HCT116 (cell line): ENCODE measurements at regions not wholly inside any gene's neighbourhood (a gene's known extent, or its start where the extent isn't known, plus 50 kb on each side); places are given as distances from the start of the nearest gene placed in this dataset.

Source experiments
- ATAC-seq: fragments of 200-7000 bp; cut with Tn5 transposase; 2 replicates; pipeline ENCODE4 v1.9.1; 2020; ENCODE audit warnings: mild to moderate bottlenecking, moderate library complexity
- BruUV-seq: library from RNA; stranded (reverse); fragments of 400-500 nt; replicated peaks from 2 replicates; lab custom pipeline; 2021; lab: Mats Ljungman, UMichigan
- CTCF ChIA-PET: fragments of 300-600 bp; sonication (Branson Sonifier 250); formaldehyde crosslinking; loops from one replicate; lab custom pipeline; 2021; ENCODE audit warnings: antibody characterized with exemption; lab: Charles Lee
- POLR2A ChIA-PET: fragments of 300-600, 350-600 bp; sonication (Branson Sonifier 250); formaldehyde crosslinking; loops from one replicate; lab custom pipeline; 2021; ENCODE audit warnings: antibody characterized with exemption; lab: Charles Lee
- RAD21 ChIA-PET, 2 experiments: fragments of 300-600 bp; sonication (Branson Sonifier 250); formaldehyde crosslinking; loops; one replicate each; lab custom pipeline; 2023; ENCODE audit warnings: low total read pairs in 2 of 2; ENCODE audit not compliant: uncharacterized antibody in 2 of 2, unreplicated experiment in 2 of 2, low non-redundant PET in 1 of 2; lab: Charles Lee
- DNase-seq: peaks from one replicate; pipeline ENCODE4 v3.0.0-alpha.2; 2010; ENCODE audit warnings: low read depth, low spot score
- H2AFZ ChIP-seq: fragments of 200-600 bp; shearing (Covaris generic), sonication (generic); 2 replicates; pipeline ENCODE4 v1.6.1; 2017; ENCODE audit warnings: low read depth, mixed run types, mixed read lengths, antibody characterized with exemption, low read length; ENCODE audit not compliant: poor library complexity, severe bottlenecking
- H3K27ac ChIP-seq: 2 replicates; pipeline ENCODE4 v1.5.1; 2012; ENCODE audit warnings: low read depth, low read length
- H3K27me3 ChIP-seq: fragments of 200-600 bp; sonication (generic); 2 replicates; pipeline ENCODE4 v1.6.1; 2016; ENCODE audit warnings: mixed run types, low read length, mixed read lengths; ENCODE audit not compliant: insufficient read depth
- H3K36me3 ChIP-seq, 2 experiments: fragments of 200-500 bp in 1 of 2; fragments of 200-600 bp in 1 of 2; sonication (Bioruptor generic) in 1 of 2; sonication (generic) in 1 of 2; 2 replicates each; pipeline versions ENCODE4 v1.5.1 to v1.6.1; 2014 to 2016; ENCODE audit warnings: low read length in 2 of 2, inconsistent platforms in 1 of 2, mixed read lengths in 1 of 2, mixed run types in 1 of 2; ENCODE audit not compliant: insufficient read depth in 2 of 2, control insufficient read depth in 1 of 2
- H3K4me1 ChIP-seq, 2 experiments: fragments of 200-600 bp in 1 of 2; sonication (generic) in 1 of 2; 2 replicates each; pipeline versions ENCODE4 v1.5.1 to v1.6.1; 2012 to 2017; ENCODE audit warnings: low read length in 2 of 2, inconsistent platforms in 1 of 2, mild to moderate bottlenecking in 1 of 2, mixed read lengths in 1 of 2, mixed run types in 1 of 2, moderate library complexity in 1 of 2; ENCODE audit not compliant: insufficient read depth in 2 of 2, control insufficient read depth in 1 of 2
- H3K4me2 ChIP-seq: fragments of 200-600 bp; sonication (generic); 2 replicates; pipeline ENCODE4 v1.6.1; 2017; ENCODE audit warnings: mixed run types, low read length, mixed read lengths
- H3K4me3 ChIP-seq, 2 experiments: fragments of 200-600 bp in 1 of 2; sonication (generic) in 1 of 2; replicated peaks in 1 of 2; 2 replicates each; pipeline ENCODE4 v1.5.1; 2011 to 2016; ENCODE audit warnings: low read length in 2 of 2, control low read depth in 1 of 2, low read depth in 1 of 2, mild to moderate bottlenecking in 1 of 2, mixed read lengths in 1 of 2, mixed run types in 1 of 2
- H3K79me2 ChIP-seq: fragments of 200-600 bp; sonication (generic); 2 replicates; pipeline ENCODE4 v1.6.1; 2017; ENCODE audit warnings: mild to moderate bottlenecking, mixed run types, low read length, moderate library complexity, mixed read lengths; ENCODE audit not compliant: insufficient read depth
- H3K9ac ChIP-seq: fragments of 200-600 bp; sonication (generic); 2 replicates; pipeline ENCODE4 v1.6.1; 2016; ENCODE audit warnings: low read length, mixed read lengths
- H3K9me2 ChIP-seq: fragments of 200-600 bp; sonication (generic), shearing (Covaris generic); 2 replicates; pipeline ENCODE4 v1.6.1; 2017; ENCODE audit warnings: mixed run types, mild to moderate bottlenecking, moderate library complexity; ENCODE audit not compliant: insufficient read depth
- H3K9me3 ChIP-seq, 2 experiments: fragments of 200-500 bp in 1 of 2; fragments of 200-600 bp in 1 of 2; sonication (Bioruptor generic) in 1 of 2; sonication (generic) in 1 of 2; 2 replicates each; pipeline ENCODE4 v1.6.1; 2014 to 2017; ENCODE audit warnings: low read length in 2 of 2, mixed read lengths in 2 of 2, inconsistent platforms in 1 of 2, low read depth in 1 of 2, mild to moderate bottlenecking in 1 of 2, mixed run types in 1 of 2, moderate library complexity in 1 of 2; ENCODE audit not compliant: control insufficient read depth in 1 of 2, insufficient read depth in 1 of 2
- H4K20me1 ChIP-seq: fragments of 200-600 bp; sonication (generic), shearing (Covaris generic); 2 replicates; pipeline ENCODE4 v1.6.1; 2017; ENCODE audit warnings: mixed run types, mild to moderate bottlenecking, moderate library complexity; ENCODE audit not compliant: insufficient read depth
- ATF3 ChIP-seq: IDR thresholded peaks from 2 replicates; pipeline ENCODE4 v1.6.1; 2012
- CEBPB ChIP-seq: IDR thresholded peaks from 2 replicates; pipeline ENCODE4 v1.6.1; 2012; ENCODE audit warnings: low read depth
- EZH2 ChIP-seq: fragments of 200-600 bp; sonication (generic); IDR thresholded peaks from 2 replicates; pipeline ENCODE4 v1.6.1; 2017; ENCODE audit warnings: antibody characterized with exemption, mixed run types
- EZH2phosphoT487 ChIP-seq: fragments of 200-600 bp; IDR thresholded peaks from 2 replicates; pipeline ENCODE4 v1.6.1; 2018; ENCODE audit warnings: antibody characterized with exemption, borderline replicate concordance
- FOSL1 ChIP-seq: IDR thresholded peaks from 2 replicates; pipeline ENCODE4 v1.6.1; 2012; ENCODE audit warnings: low read depth
- JUND ChIP-seq: IDR thresholded peaks from 2 replicates; pipeline ENCODE4 v1.6.1; 2012
- POLR2A ChIP-seq: IDR thresholded peaks from 2 replicates; pipeline ENCODE4 v1.7.0; 2011; ENCODE audit warnings: borderline replicate concordance; ENCODE audit not compliant: insufficient read depth, insufficient read length; ENCODE audit errors: extremely low read depth
- POLR2AphosphoS5 ChIP-seq: IDR thresholded peaks from 2 replicates; pipeline ENCODE4 v1.6.1; 2011; ENCODE audit warnings: mild to moderate bottlenecking, low read depth, low read length, moderate library complexity
- RAD21 ChIP-seq: IDR thresholded peaks from 2 replicates; pipeline ENCODE4 v1.6.1; 2012; ENCODE audit warnings: low read depth, mild to moderate bottlenecking
- SIN3A ChIP-seq: IDR thresholded peaks from 2 replicates; pipeline ENCODE4 v1.6.1; 2012; ENCODE audit warnings: low read depth
- SRF ChIP-seq: IDR thresholded peaks from 2 replicates; pipeline ENCODE4 v1.6.1; 2012; ENCODE audit warnings: low read depth
- TCF7L2 ChIP-seq: IDR thresholded peaks from 2 replicates; pipeline ENCODE4 v1.7.0; 2011; ENCODE audit warnings: borderline replicate concordance, inconsistent platforms; ENCODE audit not compliant: insufficient read depth, insufficient read length; ENCODE audit errors: extremely low read depth
- ZFX ChIP-seq: fragments of 450-650 bp; IDR thresholded peaks from 2 replicates; pipeline ENCODE4 v1.6.1; 2017
- ZNF274 ChIP-seq: fragments of 200-500 bp; sonication (Bioruptor generic); IDR thresholded peaks from 2 replicates; pipeline ENCODE4 v1.6.1; 2014; ENCODE audit warnings: mild to moderate bottlenecking, low read depth, low read length, inconsistent platforms
- intact Hi-C: fragments of 100-400 bp; cut with micrococcal nuclease; formaldehyde crosslinking; loops from 2 replicates; pipeline ENCODE4 v1.10.0; 2022
- TF ChIP-seq, protein P1 (sequence below): IDR thresholded peaks from 2 replicates; pipeline ENCODE4 v1.6.1; 2012; ENCODE audit warnings: low read depth
- TF ChIP-seq, protein P2 (sequence below): IDR thresholded peaks from 2 replicates; pipeline ENCODE4 v1.6.1; 2012

DNA sequence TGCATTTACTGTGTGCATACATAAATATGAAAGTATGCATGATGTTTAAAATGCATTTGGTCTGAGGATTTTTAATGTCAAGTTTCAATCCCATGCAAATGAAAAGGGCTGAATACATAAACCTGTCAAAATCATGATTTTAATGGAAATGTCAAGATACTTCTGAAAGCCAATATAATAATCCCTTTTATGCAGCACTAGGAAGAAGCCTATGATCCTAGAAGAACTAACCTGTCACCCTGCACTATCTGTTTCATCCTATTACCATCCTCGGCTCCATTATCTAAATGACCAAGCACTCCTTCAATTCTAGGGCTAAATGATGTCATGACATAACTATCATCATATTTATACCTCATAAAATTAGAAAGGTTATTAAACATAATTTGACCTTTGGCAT is 2229.4 kb upstream of the WWC1 start (continued):
- TF ChIP-seq, protein P1, sequence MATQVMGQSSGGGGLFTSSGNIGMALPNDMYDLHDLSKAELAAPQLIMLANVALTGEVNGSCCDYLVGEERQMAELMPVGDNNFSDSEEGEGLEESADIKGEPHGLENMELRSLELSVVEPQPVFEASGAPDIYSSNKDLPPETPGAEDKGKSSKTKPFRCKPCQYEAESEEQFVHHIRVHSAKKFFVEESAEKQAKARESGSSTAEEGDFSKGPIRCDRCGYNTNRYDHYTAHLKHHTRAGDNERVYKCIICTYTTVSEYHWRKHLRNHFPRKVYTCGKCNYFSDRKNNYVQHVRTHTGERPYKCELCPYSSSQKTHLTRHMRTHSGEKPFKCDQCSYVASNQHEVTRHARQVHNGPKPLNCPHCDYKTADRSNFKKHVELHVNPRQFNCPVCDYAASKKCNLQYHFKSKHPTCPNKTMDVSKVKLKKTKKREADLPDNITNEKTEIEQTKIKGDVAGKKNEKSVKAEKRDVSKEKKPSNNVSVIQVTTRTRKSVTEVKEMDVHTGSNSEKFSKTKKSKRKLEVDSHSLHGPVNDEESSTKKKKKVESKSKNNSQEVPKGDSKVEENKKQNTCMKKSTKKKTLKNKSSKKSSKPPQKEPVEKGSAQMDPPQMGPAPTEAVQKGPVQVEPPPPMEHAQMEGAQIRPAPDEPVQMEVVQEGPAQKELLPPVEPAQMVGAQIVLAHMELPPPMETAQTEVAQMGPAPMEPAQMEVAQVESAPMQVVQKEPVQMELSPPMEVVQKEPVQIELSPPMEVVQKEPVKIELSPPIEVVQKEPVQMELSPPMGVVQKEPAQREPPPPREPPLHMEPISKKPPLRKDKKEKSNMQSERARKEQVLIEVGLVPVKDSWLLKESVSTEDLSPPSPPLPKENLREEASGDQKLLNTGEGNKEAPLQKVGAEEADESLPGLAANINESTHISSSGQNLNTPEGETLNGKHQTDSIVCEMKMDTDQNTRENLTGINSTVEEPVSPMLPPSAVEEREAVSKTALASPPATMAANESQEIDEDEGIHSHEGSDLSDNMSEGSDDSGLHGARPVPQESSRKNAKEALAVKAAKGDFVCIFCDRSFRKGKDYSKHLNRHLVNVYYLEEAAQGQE: no peak
- TF ChIP-seq SRF (no peak), ZFX (no peak), FOSL1 (no peak), SIN3A (no peak), JUND (no peak)

DNA sequence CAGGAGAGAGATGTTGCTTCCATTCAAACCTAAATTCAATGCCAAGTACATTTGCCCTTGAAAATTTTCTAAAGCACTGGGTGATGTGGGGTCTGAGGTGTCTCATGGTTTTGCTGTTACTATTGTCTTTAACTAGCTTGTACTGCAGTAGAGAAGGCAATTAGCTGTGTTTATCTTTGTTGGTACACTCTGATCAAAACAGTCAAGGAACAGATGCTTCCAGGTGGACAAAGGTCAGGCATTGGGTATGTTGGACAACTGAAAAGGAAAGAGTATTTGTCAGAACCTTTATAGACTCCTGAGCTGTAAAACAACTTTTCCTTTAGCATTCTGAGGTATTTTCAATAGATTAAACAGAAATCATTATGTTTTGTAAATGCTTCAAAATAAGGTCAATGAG is 2228.7 kb upstream of the WWC1 start:
- Histone ChIP-seq H3K9ac (no peak overlapping the region), H3K4me2 (no peak overlapping the region), H3K9me3 (peaks cover 8 to 10% of the 10 kb centered on the region in 2 experiments; a peak in 2 of 4 replicates), H3K27me3 (no peaks in the 10 kb centered on the region), H3K4me1 (no peaks in the 10 kb centered on the region), H3K27ac (no peak overlapping the region), H3K36me3 (no peaks in the 10 kb centered on the region), H3K79me2 (no peaks in the 10 kb centered on the region), H3K9me2 (no peaks in the 10 kb centered on the region), H4K20me1 (no peaks in the 10 kb centered on the region; the same call in 1 of the 2 replicates), H2AFZ (no peak overlapping the region), H3K4me3 (no peak overlapping the region)
- intact Hi-C loops: no loop called here
- ChIA-PET CTCF (no interaction called here), POLR2A (no interaction called here), RAD21 (no interaction called here)
- ATAC-seq: no peak
- TF ChIP-seq EZH2phosphoT487 (no peak), ZNF274 (no peak), ATF3 (no peak), EZH2 (no peak), TCF7L2 (no peak), POLR2AphosphoS5 (no peak), CEBPB (no peak), ZFX (no peak), RAD21 (no peak), POLR2A (no peak), FOSL1 (no peak), JUND (no peak)
- TF ChIP-seq, protein P1: no peak
- TF ChIP-seq, protein P2, sequence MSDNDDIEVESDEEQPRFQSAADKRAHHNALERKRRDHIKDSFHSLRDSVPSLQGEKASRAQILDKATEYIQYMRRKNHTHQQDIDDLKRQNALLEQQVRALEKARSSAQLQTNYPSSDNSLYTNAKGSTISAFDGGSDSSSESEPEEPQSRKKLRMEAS: no peak
- BruUV-seq: no TSS peak
- DNase-seq: no peak
